ENCODE measurements at regions not wholly inside any gene's neighbourhood (a gene's known extent, or its start where the extent isn't known, plus 50 kb on each side); places are given as distances from the start of the nearest gene placed in this dataset.
"Not testable (repeated sequence)": the region's sequence is repeated elsewhere in the genome, so short reads cannot be mapped to it uniquely, and the experiment has no call there.

DNA sequence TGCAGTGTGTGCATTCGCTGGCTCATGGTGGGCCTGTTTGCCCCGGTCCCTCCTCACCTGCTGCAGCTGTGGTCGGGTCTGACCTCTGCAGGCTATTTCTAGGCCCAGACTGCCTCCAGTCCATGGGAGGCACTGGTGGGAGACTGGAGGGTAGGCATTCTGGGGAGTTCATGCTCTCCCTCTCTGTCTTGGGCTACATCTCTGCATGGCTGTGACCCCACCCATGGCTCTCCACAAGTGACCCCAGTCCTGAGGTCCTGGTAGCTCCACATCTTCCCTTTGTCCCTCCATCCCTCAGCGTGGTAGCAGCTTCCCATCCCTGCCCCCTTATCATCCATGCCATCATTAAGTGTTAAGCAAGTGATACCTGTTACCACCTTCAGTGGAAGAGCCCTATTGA lies 107.8 kb upstream of the SEC14L1 start:
- no peaks in the 10 kb centered on the region for H3K4me1 ChIP-seq (ENCODE audit: insufficient read depth, low read length)

DNA sequence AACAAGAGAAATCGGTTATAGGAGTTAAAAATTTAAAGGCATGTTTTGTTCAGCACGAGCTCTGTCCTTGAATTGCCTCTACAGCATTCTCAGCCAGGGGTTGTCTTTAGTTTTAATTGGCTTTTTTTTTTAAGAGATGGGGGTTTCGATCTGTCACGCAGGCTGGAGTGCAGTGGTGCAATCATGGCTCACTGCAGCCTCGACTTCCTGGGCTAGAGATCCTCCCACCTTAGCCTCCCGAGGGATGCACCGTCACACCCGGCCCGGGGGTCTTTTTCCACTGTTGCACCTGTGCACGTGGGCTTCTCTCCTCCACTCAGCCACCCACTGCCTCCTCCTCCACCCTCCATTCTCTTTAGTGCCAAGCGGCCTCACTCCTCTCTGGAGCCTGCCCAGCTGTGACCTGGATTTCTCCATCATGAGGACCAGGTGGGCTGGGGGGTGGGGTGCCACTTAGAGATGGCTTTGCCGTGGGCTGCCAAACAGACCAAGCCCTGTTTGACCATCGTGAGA lies 106.8 kb upstream of the SEC14L1 start:
- H3K9ac ChIP-seq (ENCODE audit: low read depth, low read length) = no peak overlapping the region
- peaks cover 6% of the 10 kb centered on the region; the same call in 1 of the 2 replicates for H3K9me3 ChIP-seq (ENCODE audit: control insufficient read depth, insufficient read depth, low read length)
- H3K36me3 ChIP-seq (ENCODE audit: insufficient read depth, low read length) = no peaks in the 10 kb centered on the region
- no peaks in the 10 kb centered on the region for H3K4me1 ChIP-seq (ENCODE audit: insufficient read depth, low read length)

More for the DNA sequence above, 107.8 kb upstream of the SEC14L1 start:
- no peaks in the 10 kb centered on the region for H3K36me3 ChIP-seq (ENCODE audit: insufficient read depth, low read length)
- H3K9ac ChIP-seq (ENCODE audit: low read depth, low read length) = no peak overlapping the region
- H3K9me3 ChIP-seq (ENCODE audit: control insufficient read depth, insufficient read depth, low read length) = peaks cover 6% of the 10 kb centered on the region; the same call in 1 of the 2 replicates

DNA sequence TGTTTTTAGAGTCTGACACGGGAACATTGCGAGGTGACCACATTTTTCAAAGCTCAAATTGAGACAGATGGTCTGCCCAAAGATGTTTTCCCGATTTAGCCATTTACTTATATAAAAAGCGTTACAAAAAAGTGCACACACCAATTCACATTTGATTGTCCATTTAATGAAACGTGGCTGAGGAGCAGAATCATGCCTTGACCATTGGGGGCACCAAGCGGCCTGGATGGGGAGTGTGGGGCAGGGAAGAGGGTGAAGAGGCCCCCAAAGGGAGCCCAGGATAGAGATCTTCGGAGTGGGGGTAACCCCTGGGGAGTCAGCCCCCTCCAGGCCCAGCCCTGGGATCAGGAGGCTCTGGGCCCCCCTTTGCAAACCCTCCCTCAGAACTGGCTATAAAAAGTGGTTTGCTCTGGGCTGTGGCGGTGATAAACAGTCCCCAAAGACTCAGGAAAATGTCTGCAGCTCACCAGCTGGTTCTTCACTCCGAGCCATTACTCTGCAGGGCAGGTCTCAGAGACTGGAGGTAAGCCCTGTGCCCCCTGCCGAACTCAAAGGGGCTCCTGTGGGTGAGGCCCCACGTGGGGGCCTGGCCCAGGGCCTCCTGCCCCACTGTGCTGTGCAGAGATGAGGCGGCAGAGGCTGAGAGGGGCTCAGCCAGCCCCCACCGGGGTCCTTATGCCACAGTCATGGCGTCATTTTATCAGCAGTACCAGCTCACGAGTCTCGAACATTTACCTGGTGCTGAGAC lies 105.9 kb upstream of the SEC14L1 start:
- Histone ChIP-seq H3K9ac (ENCODE audit: low read depth, low read length) (no peak overlapping the region), H3K4me1 (ENCODE audit: insufficient read depth, low read length) (no peaks in the 10 kb centered on the region), H3K36me3 (ENCODE audit: insufficient read depth, low read length) (no peaks in the 10 kb centered on the region), H3K9me3 (ENCODE audit: control insufficient read depth, insufficient read depth, low read length) (peaks cover 6% of the 10 kb centered on the region; the same call in 1 of the 2 replicates)

- H3K9me3 ChIP-seq (ENCODE audit: control insufficient read depth, insufficient read depth, low read length) = peaks cover 6% of the 10 kb centered on the region; the same call in 1 of the 2 replicates
- no peaks in the 10 kb centered on the region for H3K4me1 ChIP-seq (ENCODE audit: insufficient read depth, low read length)
- H3K9ac ChIP-seq (ENCODE audit: low read depth, low read length) = no peak overlapping the region
- H3K36me3 ChIP-seq (ENCODE audit: insufficient read depth, low read length) = no peaks in the 10 kb centered on the region
These were observed 105.2 kb upstream of the SEC14L1 start for GRCh38 chr17:77035526-77035925.

DNA sequence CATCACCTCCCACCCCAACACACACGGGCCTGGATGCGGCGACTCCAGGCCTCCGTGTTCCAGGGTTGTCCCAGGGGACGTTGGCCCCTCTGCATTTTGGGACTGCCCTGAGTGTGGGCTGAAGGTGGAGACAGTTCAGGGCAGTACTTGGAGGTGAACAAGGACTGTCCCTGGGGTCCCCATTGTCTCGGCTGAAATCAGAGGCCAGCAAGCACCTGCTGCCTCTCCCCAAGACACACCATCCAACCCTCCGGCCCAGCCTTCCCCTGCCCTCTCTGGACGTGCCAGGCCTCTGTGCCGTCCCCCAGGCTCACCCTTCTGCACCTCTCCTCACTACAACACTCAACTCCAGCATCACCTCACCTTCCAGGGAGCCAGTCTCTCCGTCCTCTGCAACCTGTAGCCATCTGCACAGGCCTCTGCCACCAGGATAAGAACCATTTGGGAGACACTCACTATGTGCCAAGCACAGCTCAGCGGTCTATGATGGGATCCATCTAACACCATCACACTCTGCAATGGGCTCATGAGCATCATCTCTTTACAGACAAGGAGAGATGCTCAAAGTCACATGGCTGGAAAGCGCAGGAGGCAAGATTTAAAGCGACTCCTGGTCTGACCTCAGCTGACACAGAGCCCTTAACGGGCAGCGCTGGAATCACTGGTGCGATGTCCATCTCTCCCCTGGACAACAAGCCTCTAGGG lies 104.5 kb upstream of the SEC14L1 start:
- H3K9ac ChIP-seq (ENCODE audit: low read depth, low read length) = no peak overlapping the region

GRCh38 chr17:77036841-77037381 lies 103.9 kb upstream of the SEC14L1 start:
- no peak overlapping the region for H3K9ac ChIP-seq (ENCODE audit: low read depth, low read length)
- H3K4me1 ChIP-seq (ENCODE audit: insufficient read depth, low read length) = 0 out of 2 replicates have a peak, but pooled peaks cover 2% of the 10 kb centered on the region
- no peaks in the 10 kb centered on the region for H3K9me3 ChIP-seq (ENCODE audit: control insufficient read depth, insufficient read depth, low read length)
- no peaks in the 10 kb centered on the region for H3K36me3 ChIP-seq (ENCODE audit: insufficient read depth, low read length)

More for the DNA sequence above, 104.5 kb upstream of the SEC14L1 start:
- H3K4me1 ChIP-seq (ENCODE audit: insufficient read depth, low read length) = 0 out of 2 replicates have a peak, but pooled peaks cover 2% of the 10 kb centered on the region
- no peaks in the 10 kb centered on the region for H3K36me3 ChIP-seq (ENCODE audit: insufficient read depth, low read length)
- peaks cover 6% of the 10 kb centered on the region; the same call in 1 of the 2 replicates for H3K9me3 ChIP-seq (ENCODE audit: control insufficient read depth, insufficient read depth, low read length)

DNA sequence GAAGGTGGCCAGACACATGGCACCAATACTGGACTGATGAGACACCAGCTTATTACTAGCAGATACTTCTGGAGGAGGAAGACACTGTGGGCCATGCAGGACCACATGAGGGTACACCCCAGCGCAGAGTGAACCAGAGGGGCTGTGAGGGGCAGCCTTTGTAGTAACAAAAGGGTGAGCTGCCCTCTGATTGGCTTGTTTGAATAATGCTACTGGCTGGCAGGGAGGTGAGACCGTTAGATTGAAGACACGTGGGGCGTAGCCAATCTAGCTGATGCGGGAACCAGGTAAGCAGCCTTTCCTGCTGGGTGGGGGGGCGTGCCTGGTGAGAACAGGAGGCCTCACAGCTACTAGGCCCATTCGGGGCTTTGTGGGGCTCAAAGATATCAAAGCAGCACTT lies 102.8 kb upstream of the SEC14L1 start:
- H3K36me3 ChIP-seq (ENCODE audit: insufficient read depth, low read length) = no peaks in the 10 kb centered on the region
- H3K9ac ChIP-seq (ENCODE audit: low read depth, low read length) = no peak overlapping the region
- H3K9me3 ChIP-seq (ENCODE audit: control insufficient read depth, insufficient read depth, low read length) = no peaks in the 10 kb centered on the region
- 0 out of 2 replicates have a peak, but pooled peaks cover 2% of the 10 kb centered on the region for H3K4me1 ChIP-seq (ENCODE audit: insufficient read depth, low read length)

- 0 out of 2 replicates have a peak, but pooled peaks cover 2% of the 10 kb centered on the region for H3K4me1 ChIP-seq (ENCODE audit: insufficient read depth, low read length)
- no peaks in the 10 kb centered on the region for H3K36me3 ChIP-seq (ENCODE audit: insufficient read depth, low read length)
- no peak overlapping the region for H3K9ac ChIP-seq (ENCODE audit: low read depth, low read length)
- no peaks in the 10 kb centered on the region for H3K9me3 ChIP-seq (ENCODE audit: control insufficient read depth, insufficient read depth, low read length)
These were observed 101.7 kb upstream of the SEC14L1 start for GRCh38 chr17:77038884-77039555.

GRCh38 chr17:77042476-77043231 lies 98.1 kb upstream of the SEC14L1 start:
- Histone ChIP-seq H3K4me1 (ENCODE audit: insufficient read depth, low read length) (peaks cover 2% of the 10 kb centered on the region; the same call in 1 of the 2 replicates), H3K9ac (ENCODE audit: low read depth, low read length) (no peak overlapping the region), H3K36me3 (ENCODE audit: insufficient read depth, low read length) (no peaks in the 10 kb centered on the region), H3K9me3 (ENCODE audit: control insufficient read depth, insufficient read depth, low read length) (no peaks in the 10 kb centered on the region)

DNA sequence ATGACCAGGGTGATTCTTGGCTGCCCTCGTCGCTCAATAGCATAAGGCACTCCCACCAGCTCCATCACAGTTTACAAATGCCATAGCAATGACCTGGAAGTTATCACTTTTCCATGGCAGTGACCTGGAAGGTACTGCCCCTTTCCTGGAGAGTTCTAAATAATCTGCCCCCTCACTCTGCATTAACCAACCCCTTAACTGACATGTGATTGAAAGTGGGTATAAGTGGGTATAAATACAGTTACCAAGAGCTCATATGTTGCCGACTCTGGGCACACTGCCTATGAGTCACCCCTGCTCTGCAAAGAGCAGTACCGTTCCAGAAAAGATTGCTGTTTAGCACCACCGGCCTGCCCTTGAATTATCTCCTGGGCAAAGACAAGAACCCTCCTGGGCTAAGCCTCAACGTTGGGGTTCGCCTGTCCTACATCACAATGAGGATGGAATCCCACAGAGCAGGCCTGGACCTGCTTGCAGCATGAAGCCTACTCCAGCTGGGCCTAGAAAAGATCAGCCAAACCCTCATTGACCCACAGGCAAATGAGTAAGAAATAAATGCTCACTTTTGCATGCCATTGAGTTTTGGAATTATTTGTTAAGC lies 95.2 kb upstream of the SEC14L1 start:
- H3K9me3 ChIP-seq (ENCODE audit: control insufficient read depth, insufficient read depth, low read length) = no peaks in the 10 kb centered on the region
- H3K9ac ChIP-seq (ENCODE audit: low read depth, low read length) = no peak overlapping the region
- no peaks in the 10 kb centered on the region for H3K36me3 ChIP-seq (ENCODE audit: insufficient read depth, low read length)
- peaks cover 2% of the 10 kb centered on the region; the same call in 1 of the 2 replicates for H3K4me1 ChIP-seq (ENCODE audit: insufficient read depth, low read length)

DNA sequence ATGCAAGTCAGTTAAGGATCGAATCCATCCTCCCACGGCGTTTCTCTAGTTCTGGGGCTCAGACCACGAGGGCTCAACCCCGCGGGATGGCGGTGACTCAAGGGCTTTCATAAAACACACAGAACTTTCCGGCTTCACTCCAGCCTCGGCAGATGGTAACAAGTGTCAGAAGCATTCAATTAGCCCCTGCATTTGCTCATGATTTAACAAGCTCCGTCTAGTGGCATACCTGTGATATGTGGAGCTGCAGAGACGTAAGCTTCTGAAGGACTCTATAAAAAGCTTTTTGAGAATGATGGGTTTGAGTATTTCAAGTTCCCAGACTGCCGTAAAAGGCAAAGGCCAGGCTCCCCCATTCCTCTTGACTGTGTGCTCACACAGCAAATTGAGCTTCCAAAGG lies 91.3 kb upstream of the SEC14L1 start:
- H3K36me3 ChIP-seq (ENCODE audit: insufficient read depth, low read length) = no peaks in the 10 kb centered on the region

GRCh38 chr17:77050901-77051300 lies 89.9 kb upstream of the SEC14L1 start:
- H3K9ac ChIP-seq (ENCODE audit: low read depth, low read length); H3K36me3 ChIP-seq (ENCODE audit: insufficient read depth, low read length); H3K4me1 ChIP-seq (ENCODE audit: insufficient read depth, low read length); H3K9me3 ChIP-seq (ENCODE audit: control insufficient read depth, insufficient read depth, low read length): not testable (repeated sequence)

More for the DNA sequence above, 91.3 kb upstream of the SEC14L1 start:
- no peak overlapping the region for H3K9ac ChIP-seq (ENCODE audit: low read depth, low read length)
- no peaks in the 10 kb centered on the region; the same call in 1 of the 2 replicates for H3K4me1 ChIP-seq (ENCODE audit: insufficient read depth, low read length)
- no peaks in the 10 kb centered on the region for H3K9me3 ChIP-seq (ENCODE audit: control insufficient read depth, insufficient read depth, low read length)

DNA sequence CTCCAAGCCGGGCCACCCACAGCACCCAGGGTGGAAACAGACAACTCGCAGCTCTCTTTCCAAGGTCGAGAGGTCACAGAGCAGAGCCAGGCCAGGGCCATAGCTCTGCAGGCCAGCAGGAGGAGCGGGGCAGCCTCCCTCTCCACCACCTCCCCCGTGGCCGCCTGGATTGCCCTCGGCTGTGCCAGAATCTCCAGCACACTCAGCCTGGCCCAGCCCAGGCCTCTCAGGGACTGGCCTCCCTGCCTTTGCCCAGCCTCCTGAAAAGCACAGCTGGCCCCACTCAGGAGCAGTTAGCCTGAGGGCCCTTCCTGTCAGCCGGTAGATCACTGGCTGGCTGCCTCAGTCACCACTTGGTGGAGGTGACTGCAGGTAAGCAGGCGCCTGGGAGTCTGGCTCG lies 85.8 kb upstream of the SEC14L1 start:
- peaks cover 9% of the 10 kb centered on the region; the same call in 1 of the 2 replicates for H3K4me1 ChIP-seq (ENCODE audit: insufficient read depth, low read length)
- H3K9me3 ChIP-seq (ENCODE audit: control insufficient read depth, insufficient read depth, low read length) = no peaks in the 10 kb centered on the region
- H3K36me3 ChIP-seq (ENCODE audit: insufficient read depth, low read length) = no peaks in the 10 kb centered on the region
- H3K9ac ChIP-seq (ENCODE audit: low read depth, low read length) = no peak overlapping the region

Measured in ES-I3 (cell line).